GM12864 (cell line): ENCODE measurements at regions not wholly inside any gene's neighbourhood (a gene's known extent, or its start where the extent isn't known, plus 50 kb on each side); places are given as distances from the start of the nearest gene placed in this dataset.
"Not testable (repeated sequence)": the region's sequence is repeated elsewhere in the genome, so short reads cannot be mapped to it uniquely, and the experiment has no call there.

Experiments
- DNase-seq: peaks from one replicate; pipeline ENCODE4 v3.0.0-alpha.2; 2011; ENCODE audit warnings: low read depth
- H3K4me3 ChIP-seq: 2 replicates; pipeline ENCODE4 v1.5.1; 2011; ENCODE audit warnings: mild to moderate bottlenecking, low read depth, low read length, control low read depth
- CTCF ChIP-seq: IDR thresholded peaks from 2 replicates; pipeline ENCODE4 v1.5.1; 2011; ENCODE audit warnings: low read depth, mild to moderate bottlenecking, moderate library complexity, low read length, control low read depth, inconsistent platforms; ENCODE audit errors: missing control alignments

- H3K4me3 ChIP-seq = no peak overlapping the region
- TF ChIP-seq CTCF = no peak
- no peak for DNase-seq
Observed at GRCh38 chr7:109437957-109438356, 868.3 kb downstream of the DNAJB9 start.

GRCh38 chr7:109449760-109450159, 880.1 kb downstream of the DNAJB9 start:
- DNase-seq = no peak
- no peak for TF ChIP-seq CTCF
- H3K4me3 ChIP-seq = no peak overlapping the region

GRCh38 chr7:109456116-109456515, 886.4 kb downstream of the DNAJB9 start:
- DNase-seq = no peak
- no peak overlapping the region for H3K4me3 ChIP-seq
- TF ChIP-seq CTCF = no peak

- no peak overlapping the region for H3K4me3 ChIP-seq
- no peak for TF ChIP-seq CTCF
- DNase-seq = no peak
Observed at GRCh38 chr7:109460296-109460695, 890.6 kb downstream of the DNAJB9 start.

GRCh38 chr7:109462171-109462570, 892.5 kb downstream of the DNAJB9 start:
- no peak for DNase-seq
- H3K4me3 ChIP-seq = no peak overlapping the region

GRCh38 chr7:109467729-109468128, 898.1 kb downstream of the DNAJB9 start:
- H3K4me3 ChIP-seq, DNase-seq: not testable (repeated sequence)

More at GRCh38 chr7:109462171-109462570, 892.5 kb downstream of the DNAJB9 start:
- TF ChIP-seq CTCF = no peak

GRCh38 chr7:109473172-109473571, 903.5 kb downstream of the DNAJB9 start:
- DNase-seq = no peak
- no peak for TF ChIP-seq CTCF

GRCh38 chr7:109476409-109476808, 906.7 kb downstream of the DNAJB9 start:
- no peak overlapping the region for H3K4me3 ChIP-seq
- TF ChIP-seq CTCF = no peak
- no peak for DNase-seq

More at GRCh38 chr7:109473172-109473571, 903.5 kb downstream of the DNAJB9 start:
- no peak overlapping the region for H3K4me3 ChIP-seq
